ENCODE measurements at regions not wholly inside any gene's neighbourhood (a gene's known extent, or its start where the extent isn't known, plus 50 kb on each side); places are given as distances from the start of the nearest gene placed in this dataset.

DNA sequence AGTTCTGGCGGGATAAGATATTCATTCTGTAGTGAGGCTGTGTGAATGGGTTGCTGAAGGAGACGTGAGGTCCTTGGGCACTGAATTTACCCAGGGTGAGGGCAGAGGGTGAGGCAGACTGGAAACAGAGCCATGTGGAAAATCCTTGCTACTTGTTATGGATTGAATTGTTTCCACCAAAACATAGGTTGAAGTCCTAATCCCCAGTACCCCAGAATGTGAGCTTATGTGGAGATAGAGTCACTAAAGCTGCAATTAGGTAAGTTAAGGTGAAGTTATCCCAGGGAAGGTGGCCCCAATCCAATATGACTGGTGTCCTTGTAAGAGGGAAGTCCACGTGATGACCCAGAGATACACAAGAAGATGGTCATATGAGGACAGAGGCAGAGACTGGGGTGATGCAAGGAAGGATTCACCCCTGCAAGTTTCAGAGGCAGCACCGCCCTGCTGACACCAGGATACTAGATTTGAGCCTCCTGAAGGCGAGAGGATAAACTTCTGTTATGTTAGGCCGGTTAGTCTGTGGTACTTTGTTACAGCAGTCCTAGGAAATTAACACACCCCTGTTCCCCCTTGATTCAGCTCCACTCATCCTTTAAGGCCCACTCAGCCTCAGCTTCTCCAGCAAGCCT, 289.4 kb upstream of the MEX3C start:
- no peak for TF ChIP-seq EZH2 (optimal IDR thresholded peaks at IDR 0.05; ENCODE audit: low read depth, low read length)
- no peak for TF ChIP-seq CTCF (IDR thresholded peaks at IDR 0.05; ENCODE audit: low read length)
